Activated CD4-positive, alpha-beta T cell treated with anti-CD3 and anti-CD28 coated beads, Interleukin-2, amount 50 U/mL, for 4 hours (primary cell): ENCODE measurements at regions not wholly inside any gene's neighbourhood (a gene's known extent, or its start where the extent isn't known, plus 50 kb on each side); places are given as distances from the start of the nearest gene placed in this dataset.
"Not testable (repeated sequence)": the region's sequence is repeated elsewhere in the genome, so short reads cannot be mapped to it uniquely, and the experiment has no call there.

Source experiments
- DNase-seq, 2 experiments: peaks; one replicate each; pipeline ENCODE4 v3.0.0-alpha.2; 2020

- DNase-seq, result no peak
These were observed 864.8 kb upstream of the AUTS2 start for GRCh38 chr7:68733219-68734153.

- no peak for DNase-seq
These were observed 863.8 kb upstream of the AUTS2 start for GRCh38 chr7:68734431-68734830.

GRCh38 chr7:68739306-68739705, 859.0 kb upstream of the AUTS2 start:
- DNase-seq, result no peak

DNA sequence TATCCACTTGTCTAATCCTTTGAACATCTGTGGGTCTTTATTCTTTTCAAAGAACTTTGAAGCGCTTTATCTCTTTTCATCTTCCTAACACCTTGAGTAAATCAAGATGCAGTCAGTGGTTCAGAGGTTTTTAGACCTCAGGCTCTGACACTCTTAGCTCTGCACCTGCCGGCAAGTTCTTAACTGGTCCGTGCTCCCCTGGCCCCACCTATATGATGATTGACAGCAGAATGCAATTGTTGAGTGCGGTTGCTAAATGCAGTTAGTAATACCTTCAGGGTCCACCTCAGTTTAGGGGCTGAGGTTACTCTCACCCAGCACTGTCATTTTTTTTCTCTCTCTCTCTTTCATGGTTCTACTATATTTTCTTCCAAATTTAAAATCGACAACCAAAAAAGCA, 854.2 kb upstream of the AUTS2 start:
- DNase-seq, result no peak

DNA sequence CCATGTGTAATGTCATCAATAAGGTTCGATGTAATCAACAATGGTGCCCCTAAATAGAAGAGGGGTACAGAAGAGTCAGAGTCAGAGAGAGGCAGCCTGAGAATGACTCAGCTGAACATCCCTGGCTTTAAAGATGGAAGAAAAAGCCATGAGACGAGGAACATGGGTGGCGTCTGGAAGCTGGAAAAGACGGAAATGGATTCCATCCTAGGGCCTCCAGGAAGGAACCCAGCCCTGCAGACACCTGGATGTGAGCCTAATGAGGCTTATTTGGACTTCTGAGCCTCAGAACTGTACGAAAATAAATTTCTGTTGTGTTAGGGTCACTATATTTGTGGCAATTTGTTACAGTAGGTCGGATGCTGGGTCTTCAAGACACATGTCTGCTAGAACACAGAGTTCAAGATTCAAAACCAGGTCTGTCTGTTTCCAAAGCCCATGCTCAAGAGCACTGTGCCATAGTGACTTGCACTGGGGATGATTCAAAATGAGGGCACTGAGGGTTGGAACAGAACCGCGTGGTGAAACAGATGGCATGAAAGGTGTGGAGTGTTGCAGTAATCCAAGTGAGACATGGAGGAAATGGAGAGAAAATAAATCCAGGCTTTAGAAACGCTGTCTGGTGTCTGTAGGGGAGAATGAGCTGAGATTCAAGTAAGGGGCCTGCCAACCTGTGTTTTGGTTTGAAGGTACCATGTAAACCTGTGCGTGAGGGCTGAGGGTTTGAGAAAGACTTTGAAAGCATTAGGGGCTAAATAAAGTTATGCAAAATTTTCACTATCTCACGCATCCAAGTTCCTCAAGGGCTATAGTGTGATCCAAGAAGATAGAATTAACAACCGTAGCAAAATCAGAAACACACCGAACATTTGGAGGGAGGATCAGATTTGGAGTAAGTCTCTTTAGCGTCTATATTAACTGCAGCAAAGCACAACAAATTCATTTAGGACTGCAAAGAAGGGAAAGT, 849.1 kb upstream of the AUTS2 start:
- DNase-seq, result no peak

DNA sequence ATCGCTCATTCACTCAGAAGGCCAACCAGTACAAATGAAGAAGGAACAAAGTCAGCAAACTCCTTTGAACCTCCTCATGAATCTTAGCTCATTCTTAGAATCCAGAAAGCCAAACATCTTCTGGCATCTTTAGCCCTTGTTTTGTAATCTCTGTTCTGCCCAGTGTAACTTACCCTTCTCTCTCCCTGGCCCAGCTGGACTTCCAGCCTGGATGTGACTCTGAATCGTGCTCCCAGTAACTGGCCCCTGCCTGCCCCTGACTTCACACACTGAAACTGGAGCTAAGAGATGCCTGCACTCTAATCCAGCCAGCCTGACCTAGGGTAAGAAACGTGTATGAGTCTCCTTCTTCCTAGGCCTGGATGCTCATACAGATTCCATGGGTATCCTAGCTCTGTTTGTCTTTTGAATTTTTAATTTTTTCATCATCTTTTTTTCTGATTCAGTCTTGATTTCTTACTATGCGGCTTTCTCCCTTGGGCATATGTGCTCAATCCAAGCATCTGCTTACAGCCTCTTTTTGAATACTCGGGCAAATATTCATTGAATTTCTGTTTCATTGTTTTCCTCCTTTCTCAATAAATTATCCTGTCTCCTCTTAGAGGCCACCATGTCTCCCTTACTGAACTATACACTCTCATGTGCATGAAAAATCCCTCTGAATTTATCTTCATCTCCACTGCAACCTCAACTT, 845.6 kb upstream of the AUTS2 start:
- DNase-seq, result no peak

DNA sequence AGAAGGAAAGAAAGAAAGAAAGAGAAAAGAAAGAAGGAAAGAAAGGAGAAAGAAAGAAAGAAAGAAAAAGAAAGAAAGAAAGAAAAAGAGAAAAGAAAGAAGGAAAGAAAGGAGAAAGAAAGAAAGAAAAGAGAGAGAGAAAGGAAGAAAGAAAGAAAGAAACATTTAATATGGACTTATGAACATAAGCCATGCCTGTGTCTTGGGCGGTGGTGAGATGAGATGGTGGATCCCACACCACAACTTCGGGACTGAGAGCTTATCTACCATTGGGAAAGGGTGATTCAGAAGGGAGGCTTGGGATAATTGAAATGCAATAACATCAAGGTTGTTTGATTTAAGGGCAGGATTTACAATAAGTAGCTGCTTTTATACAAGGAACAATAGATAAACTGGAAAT, 843.9 kb upstream of the AUTS2 start:
- no peak for DNase-seq

DNA sequence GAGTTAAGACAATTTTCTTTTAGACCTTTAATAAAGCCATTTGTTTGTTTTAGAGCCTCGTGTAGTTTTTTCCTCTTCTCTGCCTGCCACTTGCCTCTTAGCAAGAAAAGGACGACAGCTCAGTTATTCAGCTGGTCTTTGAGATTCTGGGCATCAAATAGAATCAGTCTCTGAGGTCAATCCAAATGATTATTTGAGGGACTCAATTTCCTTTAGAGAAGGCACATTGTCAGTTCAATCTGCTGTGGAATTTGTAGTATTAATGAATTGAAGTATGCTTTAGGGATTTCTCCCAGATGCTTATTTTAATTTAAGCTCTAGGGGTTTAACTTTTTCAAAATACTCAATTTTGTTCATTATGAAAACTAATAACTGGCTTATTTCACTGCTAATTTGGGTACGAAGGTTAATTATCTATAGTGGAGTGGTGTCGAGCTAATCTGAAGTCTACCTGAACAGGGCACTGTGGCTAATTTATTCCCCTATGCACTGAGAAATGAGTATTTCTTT, 841.2 kb upstream of the AUTS2 start:
- DNase-seq, result no peak

DNA sequence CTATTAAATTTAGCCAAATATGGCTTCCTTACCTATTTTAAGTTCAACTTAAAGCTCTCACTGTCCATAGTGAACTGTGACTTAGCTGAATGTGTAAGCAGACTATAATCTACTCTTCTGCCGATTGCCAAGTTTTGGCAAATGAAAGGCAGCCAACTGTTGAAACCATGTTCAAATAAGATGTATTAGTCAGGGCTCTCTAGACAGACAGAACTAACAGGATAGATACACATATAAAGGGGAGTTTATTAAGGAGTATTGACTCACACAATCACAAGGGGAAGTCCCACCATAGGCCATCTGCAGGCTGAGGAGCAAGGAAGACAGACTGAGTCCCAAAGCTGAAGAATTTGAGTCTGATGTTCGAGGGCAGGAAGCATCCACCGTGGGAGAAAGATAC, 837.7 kb upstream of the AUTS2 start:
- no peak for DNase-seq

DNA sequence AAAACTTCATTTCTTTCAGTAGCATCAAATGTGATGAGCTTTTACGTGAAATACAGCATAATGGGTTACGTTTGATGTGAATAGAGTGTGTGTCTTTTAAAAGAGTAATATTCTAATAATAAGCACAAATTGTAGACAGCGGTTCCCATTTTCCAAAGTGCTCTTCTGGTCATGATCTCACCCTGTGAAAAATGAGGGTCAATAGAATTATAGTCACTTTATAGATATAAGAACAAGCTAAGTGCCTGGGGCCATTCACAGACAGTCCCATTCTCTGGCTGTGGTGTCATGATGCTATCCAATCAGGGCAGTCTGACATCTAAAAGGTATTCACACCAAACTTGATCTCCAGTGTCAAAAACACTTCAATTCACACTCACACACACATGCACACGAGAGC, 830.8 kb upstream of the AUTS2 start:
- no peak for DNase-seq

DNA sequence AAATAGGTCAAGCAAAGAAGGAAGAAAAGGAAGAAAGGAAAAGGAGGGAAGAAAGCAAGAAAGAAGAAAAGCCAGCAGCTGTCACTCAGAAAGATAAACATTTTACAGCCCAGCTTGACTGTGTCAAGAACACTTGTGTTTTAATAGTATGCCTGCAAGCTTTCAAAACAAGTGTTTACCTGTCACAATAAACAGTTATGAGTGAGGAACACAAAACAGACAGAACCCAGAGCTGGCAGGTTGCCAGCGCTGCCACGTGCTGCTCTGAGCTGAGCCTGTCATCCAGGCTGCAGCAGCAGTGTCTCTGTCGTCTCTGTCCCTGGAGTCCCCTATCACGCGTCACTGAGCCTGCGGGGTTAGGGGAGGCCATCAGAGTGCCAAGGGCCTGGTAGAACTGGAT, 827.6 kb upstream of the AUTS2 start:
- DNase-seq, result no peak

DNA sequence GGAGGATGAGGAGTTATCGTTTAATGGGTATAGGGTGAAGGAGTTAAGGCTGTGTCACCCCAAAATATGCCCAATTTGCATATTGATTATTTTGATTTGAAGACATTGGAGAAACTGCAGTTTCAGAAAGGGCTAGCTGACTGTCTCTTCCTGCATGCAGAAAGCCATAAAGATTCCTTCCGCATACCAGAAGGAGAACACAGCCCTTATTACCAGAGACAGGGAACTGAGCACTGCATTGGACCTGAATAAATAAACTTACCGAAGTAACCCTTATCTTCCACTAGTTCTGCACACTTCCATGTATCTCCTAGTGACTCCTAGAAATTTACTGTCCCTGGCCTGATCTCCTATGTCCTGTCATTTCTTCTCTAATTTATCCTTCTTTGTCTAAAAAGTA, 821.9 kb upstream of the AUTS2 start:
- DNase-seq, result no peak

GRCh38 chr7:68783684-68784083, 814.6 kb upstream of the AUTS2 start:
- no peak for DNase-seq

DNA sequence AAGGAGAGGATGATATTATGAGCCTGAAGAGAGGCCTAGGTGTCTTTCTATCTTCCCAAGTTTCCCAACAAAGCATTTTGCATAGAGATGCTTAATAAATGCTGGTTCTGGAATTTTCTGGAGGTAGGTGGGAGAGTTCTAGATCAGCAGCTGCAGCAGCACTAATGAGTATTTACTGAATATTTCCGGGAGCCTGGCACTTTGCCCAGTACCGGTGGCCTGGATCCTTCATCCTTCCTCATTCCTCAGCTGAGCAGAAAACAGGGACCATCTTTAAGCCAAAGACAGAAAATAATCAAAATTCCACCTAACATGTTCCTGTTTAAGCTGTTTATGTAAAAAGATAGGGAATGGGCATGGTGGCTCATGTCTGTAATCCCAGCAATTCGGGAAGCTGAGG, 813.2 kb upstream of the AUTS2 start:
- no peak for DNase-seq

DNA sequence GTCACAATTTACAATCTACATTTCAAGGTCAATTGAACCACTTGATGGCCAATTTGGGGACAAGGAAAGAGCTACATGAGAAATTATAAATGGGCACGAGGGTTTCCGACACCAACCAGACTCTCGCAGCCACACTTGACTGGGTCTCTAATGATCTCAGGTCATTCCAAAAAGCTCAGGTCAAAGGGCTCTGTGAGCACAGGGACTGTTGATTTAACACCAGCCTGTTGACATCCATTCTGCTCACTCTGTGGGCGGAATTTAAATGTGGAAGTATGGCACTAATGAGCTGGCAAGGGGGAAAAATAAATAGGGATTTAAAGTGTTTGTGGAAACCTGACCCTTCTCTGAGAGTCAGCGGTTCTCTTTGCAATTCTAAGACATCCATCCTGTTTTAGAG, 810.7 kb upstream of the AUTS2 start:
- DNase-seq, result no peak

DNA sequence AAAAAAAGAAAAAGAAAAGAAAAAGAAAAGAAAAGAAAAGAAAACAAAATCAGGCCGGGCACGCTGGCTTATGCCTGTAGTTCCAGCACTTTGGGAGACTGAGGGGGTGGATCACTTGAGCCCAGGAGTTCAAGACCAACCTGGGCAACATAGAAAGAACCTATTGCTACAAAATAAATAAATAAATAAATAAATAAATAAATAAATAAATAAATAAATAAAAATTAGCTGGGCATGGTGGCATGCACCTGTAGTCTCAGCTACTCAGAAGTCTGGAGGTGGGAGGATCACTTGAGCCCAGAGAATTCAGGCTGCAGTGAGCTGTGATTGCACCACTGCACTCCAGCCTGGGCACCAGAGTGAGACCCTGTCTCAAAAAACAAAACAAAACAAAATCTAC, 809.7 kb upstream of the AUTS2 start:
- DNase-seq, result not testable (repeated sequence)

- no peak for DNase-seq
These were observed 808.7 kb upstream of the AUTS2 start for GRCh38 chr7:68789597-68789996.

DNA sequence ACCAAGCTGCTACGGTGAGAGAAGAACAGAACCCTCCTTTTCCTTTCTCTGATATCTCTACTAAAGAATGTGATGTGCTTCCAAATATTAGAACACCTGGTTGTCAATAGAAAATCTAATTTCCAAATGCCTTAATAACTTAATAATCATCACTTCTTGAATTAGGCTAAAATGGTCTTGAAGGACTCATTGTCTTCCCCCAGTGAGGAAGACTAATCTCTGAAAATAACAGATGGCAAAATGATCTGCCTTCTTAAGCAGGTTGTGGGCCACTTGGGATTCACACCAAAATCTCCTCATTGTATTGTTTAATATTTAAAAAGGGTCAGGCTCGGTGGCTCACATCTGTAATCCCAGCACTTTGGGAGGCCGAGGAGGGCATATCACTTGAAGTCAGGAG, 805.9 kb upstream of the AUTS2 start:
- DNase-seq, result no peak

- no peak for DNase-seq
These were observed 804.8 kb upstream of the AUTS2 start for GRCh38 chr7:68793513-68793912.

DNA sequence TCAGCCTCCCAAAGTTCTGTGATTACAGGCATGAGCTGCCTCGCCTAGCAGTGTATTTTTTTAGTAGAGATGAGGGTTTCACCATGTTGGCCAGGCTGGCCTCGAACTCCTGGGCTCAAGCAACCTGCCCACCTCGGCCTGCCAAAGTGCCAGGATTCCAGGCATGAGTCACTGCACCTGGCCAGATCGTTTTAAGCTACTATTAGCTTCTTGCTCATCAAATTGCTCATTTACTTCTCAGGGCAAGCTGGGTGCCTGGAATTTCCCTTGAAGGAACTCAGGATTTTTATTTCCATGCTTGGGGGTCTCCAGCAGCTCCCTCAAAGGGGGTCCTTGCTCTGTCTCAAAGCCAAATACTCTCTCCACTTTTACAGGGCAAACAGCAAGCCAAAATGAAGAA, 798.0 kb upstream of the AUTS2 start:
- DNase-seq, result no peak

GRCh38 chr7:68805159-68805558, 793.1 kb upstream of the AUTS2 start:
- no peak for DNase-seq

- no peak for DNase-seq
These were observed 790.6 kb upstream of the AUTS2 start for GRCh38 chr7:68807666-68808065.

GRCh38 chr7:68813551-68814080, 784.7 kb upstream of the AUTS2 start:
- no peak for DNase-seq
